Stimulated activated naive CD4-positive, alpha-beta T cell (primary cell): ENCODE measurements at regions not wholly inside any gene's neighbourhood (a gene's known extent, or its start where the extent isn't known, plus 50 kb on each side); places are given as distances from the start of the nearest gene placed in this dataset.

ENCODE experiments used
- DNase-seq, 6 experiments: peaks; one replicate each; lab custom pipeline; 2025; lab: John Stamatoyannopoulos, UW

DNA sequence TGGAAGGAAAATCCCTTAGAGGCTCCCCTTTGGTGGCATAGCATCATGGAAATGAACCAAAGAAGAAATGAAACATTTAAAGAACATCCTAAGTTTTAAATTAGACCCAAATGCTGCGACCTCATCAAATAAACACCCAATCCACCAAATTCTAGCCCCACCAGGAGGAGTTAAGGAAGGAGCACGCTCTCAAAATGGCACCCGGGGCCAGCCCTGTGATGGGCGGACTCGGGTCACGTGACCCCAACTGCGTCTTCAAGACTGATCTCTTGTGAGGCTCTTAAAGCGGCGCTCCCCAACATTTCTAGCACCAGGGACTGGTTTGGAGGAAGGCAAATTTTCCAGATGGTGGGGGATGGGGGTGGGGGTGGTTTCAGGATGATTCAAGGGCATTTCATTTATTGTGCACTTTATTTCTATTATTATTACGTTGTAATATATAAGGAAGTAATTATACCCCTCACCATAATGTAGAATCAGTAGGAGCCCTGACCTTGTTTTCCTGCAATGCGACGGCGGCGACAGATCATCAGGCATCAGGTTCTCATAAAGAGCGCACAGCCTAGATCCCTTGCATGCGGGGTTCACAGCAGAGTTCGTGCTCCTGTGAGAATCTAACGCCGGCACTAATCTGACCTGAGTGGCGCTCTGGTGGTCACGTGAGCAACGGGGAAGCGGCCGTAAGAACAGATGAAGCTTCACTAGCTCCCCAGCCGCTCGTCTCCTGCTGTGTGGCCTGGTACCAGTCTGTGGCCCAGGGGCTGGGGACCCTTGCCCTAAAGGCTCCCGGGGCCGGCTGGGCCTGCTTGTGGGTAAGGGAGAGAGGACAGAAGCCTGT lies 55.3 kb upstream of the SLC22A11 start:
- DNase-seq, result no peak

DNA sequence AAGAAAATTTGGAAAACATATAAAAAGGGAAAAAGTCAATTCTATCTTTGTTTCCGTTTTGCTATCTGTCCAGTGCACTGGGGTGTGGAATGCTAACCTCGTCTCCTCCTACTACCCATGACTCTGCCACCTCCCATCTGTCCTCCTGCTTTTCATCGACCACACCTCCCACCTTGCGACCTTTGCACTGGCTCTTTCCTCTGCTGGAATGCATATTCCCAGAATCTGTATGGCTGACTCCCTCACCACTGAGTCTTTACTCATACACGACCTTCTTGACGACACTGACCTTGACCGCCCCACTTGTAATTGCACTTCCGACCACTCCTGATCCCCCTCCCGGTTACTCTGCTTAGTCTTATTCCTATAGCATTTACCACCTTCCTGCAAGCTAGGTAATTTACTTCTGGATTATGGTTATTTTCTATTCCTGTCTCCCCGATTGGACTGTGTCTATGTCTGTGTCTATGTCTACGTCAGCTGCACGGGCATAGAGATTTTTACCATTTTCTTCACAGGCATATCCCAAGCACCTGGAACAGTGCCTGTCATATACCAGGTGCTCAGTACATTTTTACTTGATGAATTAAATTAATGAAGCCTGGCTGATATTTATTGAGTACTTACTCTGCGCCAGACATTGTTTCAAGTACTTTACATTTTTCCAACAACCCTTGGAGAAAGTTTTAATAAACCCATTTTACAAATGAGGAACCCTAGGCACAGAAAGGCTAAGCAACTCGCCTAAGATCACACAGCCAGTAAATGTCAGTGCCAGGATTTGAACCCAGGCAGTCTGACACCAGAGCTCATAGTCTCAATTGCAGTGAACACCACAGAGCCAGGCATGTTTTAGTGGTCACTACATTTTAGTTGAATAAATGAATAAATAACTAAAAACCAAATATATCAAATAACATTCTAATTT lies 54.0 kb upstream of the SLC22A11 start:
- DNase-seq, result no peak

DNA sequence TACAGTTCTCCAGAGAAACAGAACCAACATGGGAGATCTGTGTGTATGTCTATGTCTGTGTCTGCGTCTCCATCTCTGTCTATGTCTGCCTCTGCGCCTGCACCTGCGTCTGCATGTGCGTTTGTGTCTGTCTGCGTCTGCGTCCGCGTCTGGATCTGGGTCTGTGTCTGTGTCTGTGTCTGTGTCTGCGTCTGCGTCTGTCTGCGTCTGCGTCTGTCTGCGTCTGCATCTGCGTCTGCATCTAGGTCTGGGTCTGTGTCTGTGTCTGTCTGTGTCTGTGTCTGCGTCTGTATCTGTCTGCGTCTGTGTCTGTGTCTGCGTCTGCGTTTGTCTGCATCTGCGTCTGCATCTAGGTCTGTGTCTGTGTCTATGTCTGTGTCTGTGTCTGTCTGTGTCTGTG lies 53.1 kb upstream of the SLC22A11 start:
- peak in 1 of 6 experiments; percentile 1 for DNase-seq

DNA sequence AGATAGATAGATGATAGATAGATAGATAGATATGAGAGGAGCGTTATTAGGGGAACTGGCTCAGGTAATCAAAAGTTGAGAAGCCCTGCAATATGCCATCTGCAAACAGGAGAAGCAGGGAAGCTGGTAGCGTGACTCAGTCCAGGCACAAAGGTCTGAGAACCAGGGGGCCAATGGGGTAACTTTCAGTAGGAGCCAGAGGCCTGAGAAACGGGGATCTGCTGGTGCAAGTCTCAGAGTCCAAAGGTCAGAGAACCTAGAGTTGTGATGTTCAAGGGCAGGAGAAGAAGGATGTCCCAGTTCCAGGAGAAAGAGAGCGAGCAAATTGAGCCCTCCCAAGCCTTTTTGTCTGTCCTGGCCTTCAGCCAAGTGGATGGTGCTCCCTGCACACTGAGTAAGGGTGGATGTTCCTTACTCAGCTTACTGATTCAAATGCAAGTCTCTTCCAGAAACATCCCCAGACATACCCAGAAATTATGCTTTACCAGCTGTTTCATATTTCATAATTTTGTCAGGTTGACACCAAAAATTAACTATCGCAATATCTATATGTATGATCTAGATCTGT lies 52.5 kb upstream of the SLC22A11 start:
- DNase-seq, result no peak

DNA sequence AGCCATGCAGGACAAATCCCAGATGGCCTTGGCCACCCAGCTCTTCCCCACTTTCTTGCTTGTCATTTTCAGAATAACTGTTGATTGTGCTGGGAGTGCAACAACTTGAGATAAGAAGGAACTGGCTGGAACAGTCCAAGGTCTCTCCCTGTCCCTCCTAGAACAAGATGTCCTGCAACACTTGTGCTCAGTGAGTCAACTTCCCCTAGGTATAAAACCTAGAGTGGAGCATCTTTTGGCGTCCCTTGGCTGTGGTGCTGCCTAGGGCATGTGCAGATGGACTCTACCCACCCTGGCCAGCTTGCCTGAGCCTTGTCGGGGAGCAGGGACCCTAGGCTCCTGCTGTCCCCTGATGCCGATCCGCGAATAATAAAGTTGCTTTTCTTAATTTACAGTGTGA lies 50.7 kb upstream of the SLC22A11 start:
- DNase-seq, result no peak
